Left lung (tissue), 4 donors: ENCODE measurements at regions not wholly inside any gene's neighbourhood (a gene's known extent, or its start where the extent isn't known, plus 50 kb on each side); places are given as distances from the start of the nearest gene placed in this dataset.

Experiments used
- ATAC-seq: fragments of 200-7000 bp; cut with Tn5 transposase; one replicate; pipeline ENCODE4 v1.9.1; 2020; ENCODE audit warnings: moderate library complexity
- DNase-seq, 4 donors: peaks; one replicate each; pipeline ENCODE4 v3.0.0-alpha.2; 2013 to 2020
- H3K27ac ChIP-seq, 2 donors: fragments of 200-600 bp; sonication (generic) in 1 of 2; one replicate each; pipeline versions ENCODE4 v1.5.0 to v1.8.0; 2020 to 2021
- H3K27me3 ChIP-seq, 2 donors: fragments of 200-600 bp; sonication (generic) in 1 of 2; one replicate each; pipeline versions ENCODE4 v1.5.0 to v1.8.0; 2020 to 2021
- H3K36me3 ChIP-seq, 2 donors: fragments of 200-600 bp; sonication (generic) in 1 of 2; one replicate each; pipeline versions ENCODE4 v1.5.0 to v1.8.0; 2020 to 2021
- H3K4me1 ChIP-seq, 2 donors: fragments of 200-600 bp; one replicate each; pipeline ENCODE4 v1.8.0; 2021
- H3K4me3 ChIP-seq, 2 donors: fragments of 200-600 bp; sonication (generic) in 1 of 2; one replicate each; pipeline versions ENCODE4 v1.5.0 to v1.8.0; 2020 to 2021; ENCODE audit warnings: mild to moderate bottlenecking in 1 of 2
- H3K9me3 ChIP-seq, 2 donors: fragments of 200-600 bp; sonication (generic) in 1 of 2; one replicate each; pipeline versions ENCODE4 v1.5.0 to v1.8.0; 2020 to 2021
- intact Hi-C, 2 donors: fragments of 100-400 bp; cut with DNase I; formaldehyde crosslinking; loops; one replicate each; pipeline versions ENCODE4 v1.11.2 to v1.14.2; 2022
- TF ChIP-seq, protein P1 (sequence below), 2 donors: fragments of 200-600 bp; sonication (generic) in 1 of 2; IDR thresholded peaks; one replicate each; pipeline versions ENCODE4 v1.5.0 to v1.8.0; 2021; ENCODE audit warnings: antibody characterized with exemption in 2 of 2
- donor health status: DM: no; HTN: yes; CAD: no.
- donor health status: DM: no; HTN: no; CAD: no.

DNA sequence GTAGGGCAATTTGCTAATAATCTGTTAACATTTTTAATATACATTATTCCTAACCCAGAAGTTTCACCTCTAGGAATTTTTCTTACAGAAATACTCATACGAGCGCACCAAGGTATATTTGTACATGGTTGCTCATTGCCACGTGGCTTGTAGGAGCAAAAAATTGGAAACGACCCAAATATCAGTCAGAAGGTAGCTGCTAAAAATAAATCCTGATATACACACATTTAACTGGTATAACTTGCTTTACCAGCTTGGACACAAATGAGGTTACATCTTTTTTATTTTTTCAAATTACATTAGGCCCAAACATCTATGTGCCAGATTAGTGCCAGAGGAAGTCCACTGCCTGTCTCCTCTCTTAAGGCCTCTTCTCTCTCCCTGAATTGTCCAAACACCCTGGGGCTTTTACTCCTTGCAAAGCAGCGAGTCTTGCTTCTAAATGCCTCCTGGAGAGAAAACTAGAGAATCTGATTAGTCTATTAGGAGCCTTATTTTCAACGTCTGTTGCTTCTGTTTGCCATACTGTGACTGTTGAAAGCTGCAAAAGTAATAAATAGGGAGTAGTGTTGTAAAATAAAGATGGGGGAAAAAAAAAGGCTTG, 92.0 kb upstream of the SSBP2 start:
- peaks cover 0 to 5% of the 10 kb centered on the region in 2 donors for H3K4me1 ChIP-seq
- H3K27me3 ChIP-seq: no peaks in the 10 kb centered on the region
- no peak overlapping the region for H3K4me3 ChIP-seq
- no peak overlapping the region for H3K27ac ChIP-seq
- H3K36me3 ChIP-seq: no peaks in the 10 kb centered on the region
- TF ChIP-seq, protein P1, sequence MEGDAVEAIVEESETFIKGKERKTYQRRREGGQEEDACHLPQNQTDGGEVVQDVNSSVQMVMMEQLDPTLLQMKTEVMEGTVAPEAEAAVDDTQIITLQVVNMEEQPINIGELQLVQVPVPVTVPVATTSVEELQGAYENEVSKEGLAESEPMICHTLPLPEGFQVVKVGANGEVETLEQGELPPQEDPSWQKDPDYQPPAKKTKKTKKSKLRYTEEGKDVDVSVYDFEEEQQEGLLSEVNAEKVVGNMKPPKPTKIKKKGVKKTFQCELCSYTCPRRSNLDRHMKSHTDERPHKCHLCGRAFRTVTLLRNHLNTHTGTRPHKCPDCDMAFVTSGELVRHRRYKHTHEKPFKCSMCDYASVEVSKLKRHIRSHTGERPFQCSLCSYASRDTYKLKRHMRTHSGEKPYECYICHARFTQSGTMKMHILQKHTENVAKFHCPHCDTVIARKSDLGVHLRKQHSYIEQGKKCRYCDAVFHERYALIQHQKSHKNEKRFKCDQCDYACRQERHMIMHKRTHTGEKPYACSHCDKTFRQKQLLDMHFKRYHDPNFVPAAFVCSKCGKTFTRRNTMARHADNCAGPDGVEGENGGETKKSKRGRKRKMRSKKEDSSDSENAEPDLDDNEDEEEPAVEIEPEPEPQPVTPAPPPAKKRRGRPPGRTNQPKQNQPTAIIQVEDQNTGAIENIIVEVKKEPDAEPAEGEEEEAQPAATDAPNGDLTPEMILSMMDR (IDR thresholded peaks at IDR 0.05): no peak
- intact Hi-C loops: loop anchor here in 1 of 2 donors (10.0 kb wide), 1 partner anchor 48 kb away; no protein-coding TSS in a partner anchor
- DNase-seq: peak in 1 of 4 donors; percentile 77
- no peaks in the 10 kb centered on the region for H3K9me3 ChIP-seq
- peak; percentile 67 for ATAC-seq

DNA sequence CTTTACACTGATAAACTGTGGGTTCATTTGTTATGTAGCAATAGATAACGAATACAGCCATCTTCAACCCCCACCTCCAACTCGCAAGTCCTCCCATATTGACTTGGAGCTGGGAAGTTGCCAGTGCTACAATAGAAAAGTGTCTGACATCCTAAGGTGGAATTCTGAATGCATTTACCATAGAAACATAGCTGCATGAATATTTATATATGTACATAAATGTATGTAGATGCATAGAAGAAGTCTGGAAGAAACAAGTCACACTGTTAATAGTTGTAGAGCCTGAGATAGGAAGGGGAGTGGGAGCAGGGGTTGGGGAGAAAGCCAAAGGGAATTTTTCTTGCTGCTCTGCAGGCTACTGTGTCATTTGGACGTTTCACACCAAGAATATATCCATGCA, 88.1 kb upstream of the SSBP2 start:
- H3K27me3 ChIP-seq: no peaks in the 10 kb centered on the region
- peaks cover 0 to 5% of the 10 kb centered on the region in 2 donors for H3K4me1 ChIP-seq
- intact Hi-C loops: no loop called here
- ATAC-seq (no peak), DNase-seq (no peak)
- no peak overlapping the region for H3K4me3 ChIP-seq
- no peaks in the 10 kb centered on the region for H3K36me3 ChIP-seq
- H3K9me3 ChIP-seq: no peaks in the 10 kb centered on the region
- H3K27ac ChIP-seq: no peak overlapping the region
- TF ChIP-seq, protein P1 (IDR thresholded peaks at IDR 0.05): no peak

DNA sequence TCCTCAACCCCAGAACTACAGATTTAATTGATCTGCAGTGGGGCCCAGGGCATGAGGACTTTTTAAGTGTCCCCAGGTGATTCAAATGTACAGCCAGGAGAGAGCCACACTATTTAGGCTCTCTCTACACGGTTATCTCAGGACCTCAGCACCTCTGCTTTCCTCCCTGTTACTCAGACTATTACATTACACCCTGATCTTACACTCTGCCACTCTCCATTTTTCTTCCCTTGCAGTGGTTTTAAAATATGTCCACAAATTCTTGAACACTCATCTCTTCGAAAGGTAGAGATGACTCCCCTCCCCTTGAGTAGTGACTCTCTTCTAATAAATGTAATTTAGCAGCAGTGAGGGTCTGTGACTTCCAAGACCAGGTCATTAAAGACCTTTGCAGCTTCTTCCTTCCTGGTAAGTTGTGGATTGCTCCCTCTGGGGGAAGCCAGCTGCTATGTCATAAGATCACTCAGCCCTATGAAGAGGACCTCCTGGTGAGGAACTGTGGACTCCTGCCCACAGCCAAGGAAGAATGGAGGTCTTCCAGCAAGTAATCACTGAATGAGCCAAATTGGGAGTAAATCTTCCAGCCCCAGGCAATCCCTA, 87.5 kb upstream of the SSBP2 start:
- Histone ChIP-seq H3K4me1 (peaks cover 0 to 5% of the 10 kb centered on the region in 2 donors), H3K27me3 (no peaks in the 10 kb centered on the region), H3K36me3 (no peaks in the 10 kb centered on the region), H3K9me3 (no peaks in the 10 kb centered on the region), H3K27ac (no peak overlapping the region), H3K4me3 (no peak overlapping the region)
- DNase-seq (no peak), ATAC-seq (peak; percentile 77)
- TF ChIP-seq, protein P1 (IDR thresholded peaks at IDR 0.05): peak; percentile 34 to 53
- intact Hi-C loops: no loop called here

DNA sequence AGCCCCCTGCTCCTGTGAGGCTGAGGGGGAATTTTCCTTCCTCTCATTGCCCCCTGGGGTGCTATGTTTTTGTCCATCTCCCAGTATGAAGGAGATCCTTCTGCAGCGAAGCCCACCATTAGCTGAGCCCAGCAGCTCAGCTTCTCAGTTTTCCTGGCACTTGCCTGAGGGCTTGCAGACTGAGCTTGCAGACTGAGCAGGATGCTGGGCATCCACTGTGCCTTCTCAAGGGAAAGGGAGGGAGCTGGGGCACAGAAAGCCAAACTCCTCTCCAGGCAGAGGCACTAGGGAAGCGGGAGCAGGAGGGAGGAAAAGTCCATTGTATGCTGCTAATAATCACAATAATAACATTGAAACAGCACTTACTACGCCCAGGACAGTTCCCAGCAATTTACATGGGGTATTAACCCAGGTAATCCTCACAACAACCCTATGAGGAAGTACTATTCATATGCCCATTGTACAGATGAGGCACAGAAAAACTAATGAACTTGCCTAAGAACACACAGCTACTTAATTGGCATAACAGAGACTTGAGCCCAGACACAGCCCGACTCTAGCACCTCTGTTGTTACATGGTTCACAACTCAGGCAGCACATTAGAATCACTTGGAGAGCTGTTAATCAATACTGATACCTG, 86.9 kb upstream of the SSBP2 start:
- intact Hi-C loops: no loop called here
- Histone ChIP-seq H3K27ac (no peak overlapping the region), H3K4me1 (peaks cover 0 to 5% of the 10 kb centered on the region in 2 donors), H3K4me3 (no peak overlapping the region), H3K27me3 (no peaks in the 10 kb centered on the region), H3K36me3 (no peaks in the 10 kb centered on the region), H3K9me3 (no peaks in the 10 kb centered on the region)
- TF ChIP-seq, protein P1 (IDR thresholded peaks at IDR 0.05): no peak
- no peak for ATAC-seq
- DNase-seq: no peak

DNA sequence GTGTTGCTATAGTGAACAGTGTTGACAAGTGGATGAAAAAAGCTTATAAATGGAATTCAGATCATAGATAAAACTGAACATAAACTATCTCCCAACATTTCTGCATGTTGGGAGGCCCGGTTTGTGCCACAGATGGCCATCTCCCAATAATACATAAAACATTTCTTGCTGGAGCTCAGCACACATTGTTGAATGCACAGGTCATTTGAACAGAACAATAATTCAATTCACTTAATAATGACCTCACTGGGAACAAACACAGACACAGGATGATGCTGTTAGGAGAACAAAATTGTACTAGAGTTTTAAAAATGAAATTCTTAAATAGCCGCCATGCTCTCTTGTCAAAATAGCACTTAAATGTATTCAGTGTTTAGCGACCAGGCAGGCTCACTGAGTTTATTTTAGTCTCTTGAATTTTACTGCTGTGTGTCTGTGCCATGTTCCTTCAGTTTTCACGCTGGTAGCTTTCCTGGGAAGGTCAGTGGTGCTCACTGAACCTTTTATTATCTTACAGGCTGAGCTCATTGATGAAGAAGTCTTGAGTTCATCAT, 85.0 kb upstream of the SSBP2 start:
- Histone ChIP-seq H3K4me1 (peaks cover 0 to 5% of the 10 kb centered on the region in 2 donors), H3K27me3 (no peaks in the 10 kb centered on the region), H3K36me3 (no peaks in the 10 kb centered on the region), H3K4me3 (no peak overlapping the region), H3K9me3 (no peaks in the 10 kb centered on the region), H3K27ac (no peak overlapping the region)
- no peak for DNase-seq
- intact Hi-C loops: no loop called here
- ATAC-seq: no peak
- TF ChIP-seq, protein P1 (IDR thresholded peaks at IDR 0.05): no peak
